Fibroblast of lung (primary cell): ENCODE measurements at regions not wholly inside any gene's neighbourhood (a gene's known extent, or its start where the extent isn't known, plus 50 kb on each side); places are given as distances from the start of the nearest gene placed in this dataset.

ENCODE experiments used
- CTCF ChIP-seq, 2 donors: IDR thresholded peaks in 1 of 2; conservative IDR thresholded peaks in 1 of 2; 1 replicate in 1 of 2; 2 replicates in 1 of 2; pipeline ENCODE4 v1.5.1; 2011 to 2012; ENCODE audit warnings: low read length in 2 of 2, control low read depth in 1 of 2, inconsistent platforms in 1 of 2, low read depth in 1 of 2, mild to moderate bottlenecking in 1 of 2
- EZH2 ChIP-seq: IDR thresholded peaks from 2 replicates; pipeline ENCODE4 v1.5.1; 2012; ENCODE audit warnings: low read length, control low read depth, mild to moderate bottlenecking; ENCODE audit errors: missing control alignments

DNA sequence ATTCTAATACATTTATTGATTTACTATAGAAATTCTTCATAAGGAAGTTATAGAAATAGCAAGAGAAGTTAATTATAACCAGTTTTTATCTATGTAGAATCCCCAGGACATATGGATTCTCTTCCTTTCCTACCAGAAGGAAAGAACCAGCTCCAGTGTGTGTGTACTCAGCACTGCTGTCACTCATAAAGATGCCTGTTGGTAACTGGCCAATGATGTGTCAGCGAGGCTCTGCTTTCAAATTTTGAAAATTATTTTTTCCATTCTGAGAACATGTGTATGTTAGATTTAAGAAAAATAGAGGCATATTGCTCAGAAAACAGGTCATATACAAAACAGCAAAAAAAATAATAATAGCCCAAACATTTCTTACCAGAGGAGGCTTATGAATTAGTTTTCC lies 814.8 kb upstream of the IGFBP7 start:
- TF ChIP-seq CTCF (conservative IDR thresholded peaks at IDR 0.05 in 1 of 2, IDR thresholded peaks at IDR 0.05 in 1 of 2; ENCODE audit: low read depth in 1 of 2, low read length in 2 of 2) (no peak), EZH2 (no peak)
